ENCODE measurements at regions not wholly inside any gene's neighbourhood (a gene's known extent, or its start where the extent isn't known, plus 50 kb on each side); places are given as distances from the start of the nearest gene placed in this dataset.

GRCh38 chr5:56282951-56283350 lies 49.8 kb upstream of the ANKRD55 start:
- no peak for DNase-seq

Data from NCI-H1105 treated with DMSO at 0.1 percent for 48 hours (cell line).